ENCODE measurements at regions not wholly inside any gene's neighbourhood (a gene's known extent, or its start where the extent isn't known, plus 50 kb on each side); places are given as distances from the start of the nearest gene placed in this dataset.

DNA sequence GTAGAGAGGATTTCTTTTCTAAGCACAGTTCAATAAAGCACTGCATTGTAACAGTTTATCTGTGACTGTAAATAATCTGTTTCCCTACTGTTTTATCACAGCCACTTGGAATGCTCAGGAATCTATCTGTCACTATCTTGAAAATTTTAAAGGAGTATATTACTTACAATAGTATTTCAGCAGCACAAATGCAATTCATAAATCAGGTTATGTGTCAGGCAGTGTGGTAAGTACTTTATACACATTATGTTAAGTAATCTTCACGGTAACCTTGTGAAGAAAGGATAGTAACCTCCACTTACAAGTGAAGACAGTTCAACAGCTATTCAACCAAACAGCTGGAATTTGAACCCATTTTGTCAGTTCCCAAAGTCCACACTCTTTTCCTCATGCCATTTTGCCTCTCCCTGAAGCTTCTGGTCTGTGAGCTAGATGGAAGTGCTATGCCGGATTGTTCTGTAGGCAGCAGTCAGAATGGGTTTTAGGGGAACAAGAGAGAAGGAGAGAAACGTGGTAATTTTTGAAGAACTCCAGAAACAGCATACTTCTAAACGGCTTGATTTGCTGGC, 125.0 kb downstream of the KLF12 start:
- no peak overlapping the region for H3K4me3 ChIP-seq (ENCODE audit: low read depth, low read length)
- TF ChIP-seq, protein P1, sequence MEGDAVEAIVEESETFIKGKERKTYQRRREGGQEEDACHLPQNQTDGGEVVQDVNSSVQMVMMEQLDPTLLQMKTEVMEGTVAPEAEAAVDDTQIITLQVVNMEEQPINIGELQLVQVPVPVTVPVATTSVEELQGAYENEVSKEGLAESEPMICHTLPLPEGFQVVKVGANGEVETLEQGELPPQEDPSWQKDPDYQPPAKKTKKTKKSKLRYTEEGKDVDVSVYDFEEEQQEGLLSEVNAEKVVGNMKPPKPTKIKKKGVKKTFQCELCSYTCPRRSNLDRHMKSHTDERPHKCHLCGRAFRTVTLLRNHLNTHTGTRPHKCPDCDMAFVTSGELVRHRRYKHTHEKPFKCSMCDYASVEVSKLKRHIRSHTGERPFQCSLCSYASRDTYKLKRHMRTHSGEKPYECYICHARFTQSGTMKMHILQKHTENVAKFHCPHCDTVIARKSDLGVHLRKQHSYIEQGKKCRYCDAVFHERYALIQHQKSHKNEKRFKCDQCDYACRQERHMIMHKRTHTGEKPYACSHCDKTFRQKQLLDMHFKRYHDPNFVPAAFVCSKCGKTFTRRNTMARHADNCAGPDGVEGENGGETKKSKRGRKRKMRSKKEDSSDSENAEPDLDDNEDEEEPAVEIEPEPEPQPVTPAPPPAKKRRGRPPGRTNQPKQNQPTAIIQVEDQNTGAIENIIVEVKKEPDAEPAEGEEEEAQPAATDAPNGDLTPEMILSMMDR (IDR thresholded peaks at IDR 0.05; ENCODE audit: borderline replicate concordance, insufficient read depth, low read depth, low read length): no peak

DNA sequence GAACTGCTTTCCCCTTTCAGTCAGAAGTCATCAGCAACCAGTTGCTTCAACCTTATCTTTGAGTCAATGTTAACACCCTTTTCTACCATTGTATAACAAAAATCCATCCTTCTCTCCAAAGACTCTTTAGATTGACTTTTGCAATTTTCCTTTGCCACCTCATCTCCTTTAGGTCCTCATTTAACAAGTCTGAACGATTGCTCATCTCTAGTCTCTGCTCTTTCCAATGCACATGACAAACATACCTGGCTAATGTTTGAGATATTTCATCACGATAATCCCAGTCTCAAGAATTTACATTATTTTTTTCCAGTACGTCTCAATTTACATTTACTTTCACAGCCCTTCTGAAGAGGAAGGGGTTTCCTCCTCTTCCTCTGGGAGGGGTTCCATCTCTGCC, 127.5 kb downstream of the KLF12 start:
- TF ChIP-seq, protein P1 (IDR thresholded peaks at IDR 0.05; ENCODE audit: borderline replicate concordance, insufficient read depth, low read depth, low read length): no peak
- H3K4me3 ChIP-seq (ENCODE audit: low read depth, low read length): no peak overlapping the region

DNA sequence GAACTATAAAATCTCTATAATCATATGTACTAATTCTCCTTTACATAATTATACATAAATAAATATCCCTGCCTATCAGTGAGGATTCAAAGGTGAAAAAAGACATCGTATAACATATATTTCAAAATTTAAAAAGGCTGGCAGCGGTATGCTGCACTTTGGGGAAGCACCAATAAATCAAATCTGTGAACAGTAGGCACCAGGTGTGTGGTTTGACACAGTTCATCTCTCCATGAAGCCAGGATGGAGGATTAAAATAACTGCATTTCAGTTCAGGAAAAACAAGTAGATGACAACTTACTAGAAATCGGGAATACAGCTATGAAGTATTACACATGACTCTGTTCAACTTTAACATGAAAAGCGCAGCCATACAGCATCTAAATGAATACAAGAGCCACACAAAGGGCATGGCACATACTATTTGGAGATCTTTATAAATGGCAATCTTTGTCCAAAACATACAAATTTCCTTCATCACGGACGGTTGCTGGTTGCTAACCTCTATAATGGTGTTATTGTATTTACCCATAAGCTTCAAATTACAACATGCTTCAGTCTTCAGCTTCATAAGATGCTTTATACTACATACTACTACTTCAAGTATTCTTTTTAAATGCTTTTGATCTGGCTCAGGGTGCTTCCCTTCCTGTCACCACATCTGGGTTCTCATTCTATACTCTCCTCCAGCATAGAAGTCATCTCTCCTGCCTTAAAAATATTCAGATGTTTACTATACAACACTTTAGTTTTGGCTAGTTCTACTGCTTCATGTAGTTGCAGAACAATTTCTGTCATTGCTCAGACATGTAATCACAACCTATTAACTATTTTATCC, 128.7 kb downstream of the KLF12 start:
- no peak overlapping the region for H3K4me3 ChIP-seq (ENCODE audit: low read depth, low read length)
- TF ChIP-seq, protein P1 (IDR thresholded peaks at IDR 0.05; ENCODE audit: borderline replicate concordance, insufficient read depth, low read depth, low read length): no peak

DNA sequence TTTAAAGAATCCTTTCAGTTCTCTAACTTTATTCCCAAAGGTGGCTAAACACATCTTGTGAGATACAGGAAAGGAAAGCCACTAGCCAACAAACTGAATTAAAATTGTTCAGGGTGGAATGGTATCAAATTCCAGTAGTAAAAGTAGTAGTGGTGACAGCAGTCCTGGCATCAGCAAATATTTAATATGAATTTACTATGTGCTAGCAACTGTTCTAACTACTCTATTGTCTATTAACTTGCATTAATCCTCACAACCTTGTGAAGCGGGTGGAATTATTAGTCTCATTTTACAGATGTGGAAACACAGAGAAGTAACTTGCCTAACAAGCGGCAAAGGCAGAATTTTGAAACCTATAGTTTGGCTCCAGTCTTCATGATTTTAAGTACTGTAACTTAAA, 130.1 kb downstream of the KLF12 start:
- TF ChIP-seq, protein P1 (IDR thresholded peaks at IDR 0.05; ENCODE audit: borderline replicate concordance, insufficient read depth, low read depth, low read length): no peak
- H3K4me3 ChIP-seq (ENCODE audit: low read depth, low read length): no peak overlapping the region

DNA sequence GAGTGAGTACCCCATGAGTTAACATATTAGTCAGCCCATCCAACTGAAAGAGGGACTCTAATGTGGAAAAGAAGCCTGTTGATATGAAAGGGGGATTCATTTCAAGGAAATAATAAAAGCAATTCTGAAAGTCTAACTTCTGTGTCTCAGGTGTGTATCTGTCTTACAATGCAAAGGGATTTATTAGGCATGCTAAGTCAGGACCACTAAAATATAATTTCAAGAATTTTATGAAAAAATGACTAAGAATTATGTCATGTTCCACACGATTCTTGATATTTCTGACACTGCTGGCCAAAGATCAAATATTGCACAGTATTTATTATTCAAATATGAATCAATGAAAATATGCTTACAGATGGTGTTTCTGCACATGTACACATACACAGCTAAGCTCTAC, 130.8 kb downstream of the KLF12 start:
- TF ChIP-seq, protein P1 (IDR thresholded peaks at IDR 0.05; ENCODE audit: borderline replicate concordance, insufficient read depth, low read depth, low read length): no peak
- H3K4me3 ChIP-seq (ENCODE audit: low read depth, low read length): no peak overlapping the region

DNA sequence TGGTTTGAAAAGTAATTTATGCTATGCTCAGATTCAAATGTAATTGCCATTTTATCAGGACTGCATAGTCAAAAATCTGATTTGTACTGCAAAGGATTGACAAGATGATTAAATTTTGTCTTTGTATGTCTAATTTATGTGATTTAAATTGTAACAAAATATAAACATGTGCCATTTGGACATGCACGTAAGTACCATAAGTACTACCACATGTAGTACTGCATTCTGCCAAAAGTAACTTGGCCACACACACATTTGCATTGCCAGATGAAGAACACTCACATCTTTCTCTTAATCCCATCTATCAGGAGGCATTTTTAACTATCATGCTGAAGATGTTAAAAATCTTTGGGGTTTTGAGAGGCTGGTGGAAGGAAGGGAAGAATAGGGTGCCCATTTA, 133.3 kb downstream of the KLF12 start:
- no peak overlapping the region for H3K4me3 ChIP-seq (ENCODE audit: low read depth, low read length)
- TF ChIP-seq, protein P1 (IDR thresholded peaks at IDR 0.05; ENCODE audit: borderline replicate concordance, insufficient read depth, low read depth, low read length): no peak

DNA sequence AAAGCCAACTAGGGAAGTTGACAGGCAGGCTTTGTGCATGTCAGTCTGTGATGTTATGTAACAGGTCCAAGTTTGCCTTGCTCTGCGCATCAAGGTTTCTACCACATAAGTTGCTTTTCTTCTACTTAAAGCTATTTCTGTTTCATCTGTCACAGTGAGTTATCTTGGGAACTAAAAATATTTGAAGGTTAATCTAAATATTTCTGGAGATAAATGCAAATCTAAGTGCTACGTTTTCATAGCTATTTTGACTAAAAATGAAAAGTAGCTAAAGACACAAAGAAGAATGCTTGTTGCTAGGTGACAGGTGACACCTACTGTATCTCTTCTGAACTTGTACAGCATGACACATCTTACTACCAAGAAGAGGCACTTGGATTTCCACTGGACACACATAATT, 135.6 kb downstream of the KLF12 start:
- TF ChIP-seq, protein P1 (IDR thresholded peaks at IDR 0.05; ENCODE audit: borderline replicate concordance, insufficient read depth, low read depth, low read length): no peak
- H3K4me3 ChIP-seq (ENCODE audit: low read depth, low read length): no peak overlapping the region

All from GM12875 (cell line).